HEK293 (cell line): ENCODE measurements at regions not wholly inside any gene's neighbourhood (a gene's known extent, or its start where the extent isn't known, plus 50 kb on each side); places are given as distances from the start of the nearest gene placed in this dataset.
"Not testable (repeated sequence)": the region's sequence is repeated elsewhere in the genome, so short reads cannot be mapped to it uniquely, and the experiment has no call there.

Experiments
- CTCF ChIA-PET: fragments of 350-600 bp; formaldehyde crosslinking; extraction: SDS; loops from one replicate; lab custom pipeline; 2021; ENCODE audit warnings: antibody characterized with exemption; lab: Yijun Ruan, JAX
- POLR2A ChIA-PET: fragments of 300-600 bp; formaldehyde crosslinking; extraction: SDS; loops from one replicate; lab custom pipeline; 2020; ENCODE audit warnings: antibody characterized with exemption, inconsistent platforms; lab: Yijun Ruan, JAX
- H3K27ac ChIP-seq: fragments of 200-500 bp; sonication (Bioruptor generic); 2 replicates; pipeline ENCODE4 v1.5.1; 2014; ENCODE audit warnings: low read depth, low read length, control low read depth, inconsistent platforms; ENCODE audit errors: extremely low read depth
- H3K36me3 ChIP-seq, 2 experiments: fragments of 200-500 bp in 1 of 2; sonication (Bioruptor generic) in 1 of 2; 1 replicate in 1 of 2; 2 replicates in 1 of 2; pipeline ENCODE4 v1.5.1; 2014 to 2017; ENCODE audit warnings: inconsistent platforms in 2 of 2, low read length in 2 of 2; ENCODE audit not compliant: control insufficient read depth in 2 of 2, insufficient read depth in 1 of 2
- H3K4me1 ChIP-seq: fragments of 200-500 bp; sonication (Bioruptor generic); 2 replicates; pipeline ENCODE4 v1.5.1; 2014; ENCODE audit warnings: mild to moderate bottlenecking, low read length, inconsistent platforms; ENCODE audit not compliant: control insufficient read depth, insufficient read depth
- H3K4me3 ChIP-seq: 2 replicates; pipeline ENCODE4 v1.5.1; 2011; ENCODE audit warnings: low read depth, mild to moderate bottlenecking, control low read depth, low read length, moderate library complexity
- H3K9me3 ChIP-seq: fragments of 200-500 bp; sonication (Bioruptor generic); 2 replicates; pipeline ENCODE4 v1.5.1; 2014; ENCODE audit warnings: low read depth, low read length, inconsistent platforms; ENCODE audit not compliant: control insufficient read depth, insufficient read depth
- KLF1 ChIP-seq: fragments of 450-650 bp; formaldehyde crosslinking; IDR thresholded peaks from 2 replicates; pipeline ENCODE4 v1.5.1; 2016; ENCODE audit warnings: missing biosample characterization, missing genetic modification characterization
- SETDB1 ChIP-seq: IDR thresholded peaks from one replicate; pipeline ENCODE4 v1.6.1; 2017; ENCODE audit warnings: mild to moderate bottlenecking, low read length, moderate library complexity, mixed read lengths; ENCODE audit not compliant: insufficient read length
- TRIM28 ChIP-seq: IDR thresholded peaks from 2 replicates; pipeline ENCODE4 v1.6.1; 2011; ENCODE audit warnings: low read length, control low read depth, borderline replicate concordance
- ZFP37 ChIP-seq: fragments of 450-650 bp; formaldehyde crosslinking; IDR thresholded peaks from 2 replicates; pipeline ENCODE4 v1.5.1; 2016; ENCODE audit warnings: missing biosample characterization, missing genetic modification characterization
- ZNF175 ChIP-seq: fragments of 450-650 bp; formaldehyde crosslinking; IDR thresholded peaks from 2 replicates; pipeline ENCODE4 v1.5.1; 2016; ENCODE audit warnings: missing biosample characterization, missing genetic modification characterization
- ZNF2 ChIP-seq: fragments of 450-650 bp; formaldehyde crosslinking; IDR thresholded peaks from 2 replicates; pipeline ENCODE4 v1.5.1; 2016; ENCODE audit warnings: missing biosample characterization, missing genetic modification characterization
- ZNF274 ChIP-seq, 2 experiments: fragments of 200-500 bp in 1 of 2; fragments of 450-650 bp in 1 of 2; sonication (Bioruptor generic) in 1 of 2; formaldehyde crosslinking in 1 of 2; IDR thresholded peaks; 2 replicates each; pipeline versions ENCODE4 v1.5.1 to v1.6.1; 2014 to 2016; ENCODE audit warnings: borderline replicate concordance in 1 of 2, inconsistent platforms in 1 of 2, low read length in 1 of 2, missing biosample characterization in 1 of 2, missing genetic modification characterization in 1 of 2
- ZNF292 ChIP-seq: fragments of 450-650 bp; formaldehyde crosslinking; IDR thresholded peaks from 2 replicates; pipeline ENCODE4 v1.5.1; 2016; ENCODE audit warnings: low read depth, missing biosample characterization, missing genetic modification characterization, borderline replicate concordance
- ZNF473 ChIP-seq: fragments of 450-650 bp; formaldehyde crosslinking; IDR thresholded peaks from 2 replicates; pipeline ENCODE4 v1.5.1; 2017; ENCODE audit warnings: missing biosample characterization, missing genetic modification characterization
- ZNF555 ChIP-seq: fragments of 450-650 bp; formaldehyde crosslinking; conservative IDR thresholded peaks from 2 replicates; pipeline ENCODE4 v1.5.1; 2017; ENCODE audit warnings: missing biosample characterization, mild to moderate bottlenecking, missing genetic modification characterization, inconsistent platforms
- ZNF571 ChIP-seq: fragments of 450-650 bp; formaldehyde crosslinking; IDR thresholded peaks from 2 replicates; pipeline ENCODE4 v1.5.0; 2017; ENCODE audit warnings: missing biosample characterization, missing genetic modification characterization
- ZNF600 ChIP-seq: fragments of 450-650 bp; formaldehyde crosslinking; IDR thresholded peaks from 2 replicates; pipeline ENCODE4 v1.5.1; 2016; ENCODE audit warnings: missing biosample characterization, missing genetic modification characterization
- ZNF629 ChIP-seq: fragments of 450-650 bp; formaldehyde crosslinking; IDR thresholded peaks from 2 replicates; pipeline ENCODE4 v1.5.1; 2017; ENCODE audit warnings: missing biosample characterization, missing genetic modification characterization
- TF ChIP-seq, protein P1 (sequence below): fragments of 450-650 bp; IDR thresholded peaks from 2 replicates; pipeline ENCODE4 v1.5.1; 2018; ENCODE audit warnings: missing biosample characterization, mild to moderate bottlenecking, missing genetic modification characterization
- TF ChIP-seq, protein P2 (sequence below): fragments of 450-650 bp; formaldehyde crosslinking; IDR thresholded peaks from 2 replicates; pipeline ENCODE4 v1.5.1; 2016; ENCODE audit warnings: missing biosample characterization, missing genetic modification characterization

DNA sequence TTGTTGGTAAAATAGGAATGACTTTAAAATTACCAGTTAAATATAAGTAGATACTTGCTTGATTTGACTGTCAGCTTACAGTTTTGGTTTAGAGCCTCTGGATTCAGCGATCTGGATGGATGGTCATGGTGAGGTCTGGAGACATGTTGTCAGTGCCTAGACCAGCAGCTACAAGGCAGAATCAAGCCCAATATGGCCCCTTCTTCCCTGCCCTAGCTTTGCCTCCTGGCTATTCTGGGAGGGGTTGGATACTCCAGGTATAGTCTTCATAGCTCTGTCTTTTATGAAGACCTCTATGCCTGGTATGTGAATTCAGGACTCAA, 166.5 kb upstream of the VIPR2 start (continued):
- TF ChIP-seq, protein P1, sequence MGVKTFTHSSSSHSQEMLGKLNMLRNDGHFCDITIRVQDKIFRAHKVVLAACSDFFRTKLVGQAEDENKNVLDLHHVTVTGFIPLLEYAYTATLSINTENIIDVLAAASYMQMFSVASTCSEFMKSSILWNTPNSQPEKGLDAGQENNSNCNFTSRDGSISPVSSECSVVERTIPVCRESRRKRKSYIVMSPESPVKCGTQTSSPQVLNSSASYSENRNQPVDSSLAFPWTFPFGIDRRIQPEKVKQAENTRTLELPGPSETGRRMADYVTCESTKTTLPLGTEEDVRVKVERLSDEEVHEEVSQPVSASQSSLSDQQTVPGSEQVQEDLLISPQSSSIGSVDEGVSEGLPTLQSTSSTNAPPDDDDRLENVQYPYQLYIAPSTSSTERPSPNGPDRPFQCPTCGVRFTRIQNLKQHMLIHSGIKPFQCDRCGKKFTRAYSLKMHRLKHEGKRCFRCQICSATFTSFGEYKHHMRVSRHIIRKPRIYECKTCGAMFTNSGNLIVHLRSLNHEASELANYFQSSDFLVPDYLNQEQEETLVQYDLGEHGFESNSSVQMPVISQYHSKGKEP (tag by site-specific recombination): no peak
- TF ChIP-seq, protein P2, sequence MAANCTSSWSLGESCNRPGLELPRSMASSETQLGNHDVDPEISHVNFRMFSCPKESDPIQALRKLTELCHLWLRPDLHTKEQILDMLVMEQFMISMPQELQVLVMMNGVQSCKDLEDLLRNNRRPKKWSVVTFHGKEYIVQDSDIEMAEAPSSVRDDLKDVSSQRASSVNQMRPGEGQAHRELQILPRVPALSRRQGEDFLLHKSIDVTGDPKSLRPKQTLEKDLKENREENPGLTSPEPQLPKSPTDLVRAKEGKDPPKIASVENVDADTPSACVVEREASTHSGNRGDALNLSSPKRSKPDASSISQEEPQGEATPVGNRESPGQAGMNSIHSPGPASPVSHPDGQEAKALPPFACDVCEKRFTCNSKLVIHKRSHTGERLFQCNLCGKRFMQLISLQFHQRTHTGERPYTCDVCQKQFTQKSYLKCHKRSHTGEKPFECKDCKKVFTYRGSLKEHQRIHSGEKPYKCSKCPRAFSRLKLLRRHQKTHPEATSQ (tag by site-specific recombination): no peak
- no peak for TF ChIP-seq ZNF571 (tag by site-specific recombination)
- TF ChIP-seq ZFP37 (tag by site-specific recombination): no peak
- TF ChIP-seq ZNF292: no peak

- CTCF ChIA-PET: no interaction called here
- Histone ChIP-seq H3K4me3 (no peak overlapping the region), H3K4me1 (no peaks in the 10 kb centered on the region), H3K36me3 (no peaks in the 10 kb centered on the region), H3K27ac (no peak overlapping the region), H3K9me3 (no peaks in the 10 kb centered on the region)
- TF ChIP-seq TRIM28: peak; percentile 46; the same call in 1 of the 2 replicates
- no peak for TF ChIP-seq ZNF555 (tag by site-specific recombination)
- no peak for TF ChIP-seq ZNF473 (tag by site-specific recombination)
- TF ChIP-seq ZNF175 (tag by site-specific recombination): no peak
- no peak for TF ChIP-seq KLF1
- TF ChIP-seq SETDB1: peak; percentile 98
- POLR2A ChIA-PET: no interaction called here
These were observed 165.9 kb upstream of the VIPR2 start for GRCh38 chr7:159310457-159311171.

- H3K9me3 ChIP-seq, H3K4me3 ChIP-seq, H3K36me3 ChIP-seq, H3K27ac ChIP-seq, CTCF ChIA-PET, H3K4me1 ChIP-seq, POLR2A ChIA-PET: not testable (repeated sequence)
These were observed 164.5 kb upstream of the VIPR2 start for GRCh38 chr7:159309214-159309613.

DNA sequence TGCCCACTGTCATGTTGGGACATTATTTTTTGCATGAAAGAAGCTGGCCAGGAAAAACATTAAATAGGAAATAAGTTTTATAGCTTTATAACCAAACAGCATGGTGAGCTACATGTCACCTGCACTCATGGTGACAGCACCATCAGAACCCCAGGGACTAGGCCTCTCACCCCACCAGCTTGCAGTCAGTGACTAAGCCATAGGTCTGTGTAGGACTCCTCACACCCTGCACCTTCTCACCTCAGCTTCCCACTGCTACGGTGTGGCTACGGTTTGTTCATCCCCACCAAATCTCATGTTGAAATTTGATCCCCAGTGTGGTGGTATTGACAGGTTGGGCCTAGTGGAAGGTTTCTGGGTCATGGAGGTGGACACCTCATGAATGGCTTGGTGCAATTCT, 161.3 kb upstream of the VIPR2 start:
- no peaks in the 10 kb centered on the region for H3K4me1 ChIP-seq
- CTCF ChIA-PET: no interaction called here
- TF ChIP-seq ZNF2 (tag by site-specific recombination) (no peak), ZNF600 (no peak), ZNF629 (tag by site-specific recombination) (no peak), ZNF274 (IDR thresholded peaks at IDR 0.05; ENCODE audit: low read length) (no peak), ZNF274 (tag by site-specific recombination; IDR thresholded peaks at IDR 0.05; ENCODE audit: borderline replicate concordance) (no peak)
- H3K9me3 ChIP-seq: no peaks in the 10 kb centered on the region
- POLR2A ChIA-PET: no interaction called here
- no peak overlapping the region for H3K27ac ChIP-seq
- H3K36me3 ChIP-seq: no peaks in the 10 kb centered on the region
- H3K4me3 ChIP-seq: no peak overlapping the region

DNA sequence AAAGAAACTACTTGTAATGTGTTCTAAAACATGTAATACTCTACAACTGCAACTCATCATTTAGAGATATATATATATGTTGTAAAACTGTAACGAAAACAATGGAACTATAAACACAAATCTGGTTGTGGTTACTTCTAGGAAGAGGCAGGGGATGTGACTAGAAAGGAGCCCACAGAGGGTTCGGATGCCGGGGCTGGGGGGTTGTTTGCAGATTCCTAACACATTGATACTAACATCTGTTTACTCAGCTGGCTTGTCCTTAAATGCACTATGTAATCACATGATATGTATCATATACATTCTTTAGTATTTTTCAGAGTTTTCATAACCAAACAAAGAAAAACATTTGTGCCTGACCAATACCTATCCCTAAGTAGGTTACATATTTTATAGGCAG, 160.5 kb upstream of the VIPR2 start:
- H3K4me1 ChIP-seq, H3K9me3 ChIP-seq, H3K36me3 ChIP-seq, POLR2A ChIA-PET, CTCF ChIA-PET, H3K4me3 ChIP-seq, H3K27ac ChIP-seq: not testable (repeated sequence)

GRCh38 chr7:159303510-159303909, 158.8 kb upstream of the VIPR2 start:
- CTCF ChIA-PET, H3K27ac ChIP-seq, H3K4me1 ChIP-seq, POLR2A ChIA-PET, H3K36me3 ChIP-seq, H3K9me3 ChIP-seq, H3K4me3 ChIP-seq: not testable (repeated sequence)
